ENCODE measurements at regions not wholly inside any gene's neighbourhood (a gene's known extent, or its start where the extent isn't known, plus 50 kb on each side); places are given as distances from the start of the nearest gene placed in this dataset.

GRCh38 chr2:37523814-37524362 is 147.6 kb downstream of the CDC42EP3 start:
- Mint-ChIP-seq H3K9me3 (ENCODE audit: insufficient read depth) (no peaks in the 10 kb centered on the region), H3K36me3 (ENCODE audit: low read depth) (no peaks in the 10 kb centered on the region), H3K27me3 (ENCODE audit: low read depth) (peaks cover 8% of the 10 kb centered on the region), H3K4me3 (no peak overlapping the region), H3K4me1 (ENCODE audit: low read depth) (no peaks in the 10 kb centered on the region), H3K27ac (no peak overlapping the region)
- no peak for DNase-seq
- ChIA-PET POLR2A (no interaction called here), CTCF (interaction anchor here (1.0 to 1.5 kb wide), 6 partner anchors 8 to 309 kb away, joined by 3 to 5 read pairs (median 4); no protein-coding TSS in a partner anchor)
- ATAC-seq = no peak

- Mint-ChIP-seq H3K4me1 (ENCODE audit: low read depth) (no peaks in the 10 kb centered on the region), H3K27me3 (ENCODE audit: low read depth) (peaks cover 5% of the 10 kb centered on the region), H3K27ac (no peak overlapping the region), H3K9me3 (ENCODE audit: insufficient read depth) (no peaks in the 10 kb centered on the region), H3K4me3 (no peak overlapping the region), H3K36me3 (ENCODE audit: low read depth) (no peaks in the 10 kb centered on the region)
- POLR2A ChIA-PET = no interaction called here
- ATAC-seq (no peak), DNase-seq (no peak)
- CTCF ChIA-PET = no interaction called here
These were observed 145.1 kb downstream of the CDC42EP3 start for GRCh38 chr2:37526323-37526722.

GRCh38 chr2:37526856-37527255 is 144.6 kb downstream of the CDC42EP3 start:
- ATAC-seq (no peak), DNase-seq (no peak)
- POLR2A ChIA-PET = no interaction called here
- Mint-ChIP-seq H3K27ac (no peak overlapping the region), H3K27me3 (ENCODE audit: low read depth) (peaks cover 5% of the 10 kb centered on the region), H3K4me1 (ENCODE audit: low read depth) (no peaks in the 10 kb centered on the region), H3K4me3 (no peak overlapping the region), H3K36me3 (ENCODE audit: low read depth) (no peaks in the 10 kb centered on the region), H3K9me3 (ENCODE audit: insufficient read depth) (no peaks in the 10 kb centered on the region)
- CTCF ChIA-PET = no interaction called here

GRCh38 chr2:37527361-37527760 is 144.1 kb downstream of the CDC42EP3 start:
- no peaks in the 10 kb centered on the region for H3K36me3 Mint-ChIP-seq (ENCODE audit: low read depth)
- H3K27me3 Mint-ChIP-seq (ENCODE audit: low read depth) = peaks cover 5% of the 10 kb centered on the region
- H3K4me1 Mint-ChIP-seq (ENCODE audit: low read depth) = no peaks in the 10 kb centered on the region
- ChIA-PET POLR2A (no interaction called here), CTCF (no interaction called here)
- ATAC-seq (no peak), DNase-seq (no peak)
- H3K4me3 Mint-ChIP-seq = no peak overlapping the region
- H3K27ac Mint-ChIP-seq = no peak overlapping the region
- no peaks in the 10 kb centered on the region for H3K9me3 Mint-ChIP-seq (ENCODE audit: insufficient read depth)

- Mint-ChIP-seq H3K4me3 (no peak overlapping the region), H3K36me3 (ENCODE audit: low read depth) (no peaks in the 10 kb centered on the region), H3K4me1 (ENCODE audit: low read depth) (no peaks in the 10 kb centered on the region), H3K27ac (no peak overlapping the region), H3K27me3 (ENCODE audit: low read depth) (peaks cover 3% of the 10 kb centered on the region), H3K9me3 (ENCODE audit: insufficient read depth) (no peaks in the 10 kb centered on the region)
- ATAC-seq (no peak), DNase-seq (no peak)
- CTCF ChIA-PET = no interaction called here
- POLR2A ChIA-PET = no interaction called here
These were observed 141.5 kb downstream of the CDC42EP3 start for GRCh38 chr2:37529830-37530415.

GRCh38 chr2:37532503-37532902 is 138.9 kb downstream of the CDC42EP3 start:
- no peak overlapping the region for H3K27ac Mint-ChIP-seq
- no peaks in the 10 kb centered on the region for H3K36me3 Mint-ChIP-seq (ENCODE audit: low read depth)
- CTCF ChIA-PET = interaction anchor here (1.3 kb wide), 1 partner anchor 117 kb away, joined by 3 read pairs; no protein-coding TSS in a partner anchor
- H3K4me3 Mint-ChIP-seq = no peak overlapping the region
- H3K4me1 Mint-ChIP-seq (ENCODE audit: low read depth) = peaks cover 7% of the 10 kb centered on the region
- peaks cover 3% of the 10 kb centered on the region for H3K27me3 Mint-ChIP-seq (ENCODE audit: low read depth)
- no peaks in the 10 kb centered on the region for H3K9me3 Mint-ChIP-seq (ENCODE audit: insufficient read depth)
- ATAC-seq (no peak), DNase-seq (no peak)
- POLR2A ChIA-PET = no interaction called here

GRCh38 chr2:37537316-37537715 is 134.1 kb downstream of the CDC42EP3 start:
- peaks cover 7% of the 10 kb centered on the region for H3K4me1 Mint-ChIP-seq (ENCODE audit: low read depth)
- H3K36me3 Mint-ChIP-seq (ENCODE audit: low read depth) = no peaks in the 10 kb centered on the region
- no peak overlapping the region for H3K27ac Mint-ChIP-seq
- ChIA-PET POLR2A (no interaction called here), CTCF (interaction anchor here (1.4 to 3.6 kb wide), 2 partner anchors 110 to 122 kb away, joined by 3 to 17 read pairs; no protein-coding TSS in a partner anchor)
- no peak for DNase-seq
- ATAC-seq = no peak
- H3K9me3 Mint-ChIP-seq (ENCODE audit: insufficient read depth) = no peaks in the 10 kb centered on the region
- peaks cover 6% of the 10 kb centered on the region for H3K27me3 Mint-ChIP-seq (ENCODE audit: low read depth)
- no peak overlapping the region for H3K4me3 Mint-ChIP-seq

- ChIA-PET CTCF (no interaction called here), POLR2A (interaction anchor here (0.7 kb wide), 1 partner anchor 82 kb away, joined by 4 read pairs; no protein-coding TSS in a partner anchor)
- Mint-ChIP-seq H3K36me3 (ENCODE audit: low read depth) (no peaks in the 10 kb centered on the region), H3K9me3 (ENCODE audit: insufficient read depth) (no peaks in the 10 kb centered on the region), H3K27ac (no peak overlapping the region), H3K4me3 (no peak overlapping the region), H3K4me1 (ENCODE audit: low read depth) (peaks cover 4% of the 10 kb centered on the region), H3K27me3 (ENCODE audit: low read depth) (peaks cover 11% of the 10 kb centered on the region)
- ATAC-seq (no peak), DNase-seq (no peak)
These were observed 129.9 kb downstream of the CDC42EP3 start for GRCh38 chr2:37541516-37541915.

GRCh38 chr2:37543999-37544557 is 127.4 kb downstream of the CDC42EP3 start:
- no peak for ATAC-seq
- H3K4me3 Mint-ChIP-seq = no peak overlapping the region
- peaks cover 2% of the 10 kb centered on the region for H3K4me1 Mint-ChIP-seq (ENCODE audit: low read depth)
- no peak for DNase-seq
- H3K36me3 Mint-ChIP-seq (ENCODE audit: low read depth) = no peaks in the 10 kb centered on the region
- CTCF ChIA-PET = interaction anchor here (1.3 to 1.5 kb wide), 2 partner anchors 148 to 289 kb away, joined by 3 read pairs; no protein-coding TSS in a partner anchor
- POLR2A ChIA-PET = no interaction called here
- H3K9me3 Mint-ChIP-seq (ENCODE audit: insufficient read depth) = no peaks in the 10 kb centered on the region
- H3K27ac Mint-ChIP-seq = no peak overlapping the region
- H3K27me3 Mint-ChIP-seq (ENCODE audit: low read depth) = peaks cover 13% of the 10 kb centered on the region

GRCh38 chr2:37544591-37545031 is 126.8 kb downstream of the CDC42EP3 start:
- ATAC-seq (no peak), DNase-seq (no peak)
- Mint-ChIP-seq H3K4me3 (no peak overlapping the region), H3K4me1 (ENCODE audit: low read depth) (peaks cover 2% of the 10 kb centered on the region), H3K27ac (no peak overlapping the region), H3K27me3 (ENCODE audit: low read depth) (peaks cover 13% of the 10 kb centered on the region), H3K9me3 (ENCODE audit: insufficient read depth) (no peaks in the 10 kb centered on the region), H3K36me3 (ENCODE audit: low read depth) (no peaks in the 10 kb centered on the region)
- POLR2A ChIA-PET = no interaction called here
- CTCF ChIA-PET = interaction anchor here (1.0 to 1.8 kb wide), 4 partner anchors 13 to 288 kb away, joined by 3 to 4 read pairs (median 3); no protein-coding TSS in a partner anchor

- ATAC-seq (no peak), DNase-seq (no peak)
- Mint-ChIP-seq H3K36me3 (ENCODE audit: low read depth) (no peaks in the 10 kb centered on the region), H3K4me1 (ENCODE audit: low read depth) (peaks cover 15% of the 10 kb centered on the region), H3K9me3 (ENCODE audit: insufficient read depth) (no peaks in the 10 kb centered on the region), H3K27me3 (ENCODE audit: low read depth) (peaks cover 5% of the 10 kb centered on the region), H3K27ac (no peak overlapping the region), H3K4me3 (no peak overlapping the region)
- ChIA-PET POLR2A (interaction anchor here (0.8 to 1.1 kb wide), 3 partner anchors 21 to 121 kb away, joined by 3 read pairs; no protein-coding TSS in a partner anchor), CTCF (interaction anchor here (1.4 to 1.9 kb wide), 3 partner anchors 99 to 328 kb away, joined by 3 to 7 read pairs (median 7); no protein-coding TSS in a partner anchor)
These were observed 121.8 kb downstream of the CDC42EP3 start for GRCh38 chr2:37549598-37549997.

GRCh38 chr2:37550190-37550589 is 121.3 kb downstream of the CDC42EP3 start:
- Mint-ChIP-seq H3K36me3 (ENCODE audit: low read depth) (no peaks in the 10 kb centered on the region), H3K27me3 (ENCODE audit: low read depth) (peaks cover 2% of the 10 kb centered on the region), H3K4me3 (no peak overlapping the region), H3K4me1 (ENCODE audit: low read depth) (peaks cover 15% of the 10 kb centered on the region), H3K27ac (no peak overlapping the region), H3K9me3 (ENCODE audit: insufficient read depth) (no peaks in the 10 kb centered on the region)
- ChIA-PET POLR2A (interaction anchor here (0.8 to 1.1 kb wide), 2 partner anchors 20 to 76 kb away, joined by 3 read pairs; no protein-coding TSS in a partner anchor), CTCF (interaction anchor here (1.0 to 1.9 kb wide), 5 partner anchors 37 to 958 kb away, joined by 3 to 7 read pairs (median 4); no protein-coding TSS in a partner anchor)
- no peak for DNase-seq
- no peak for ATAC-seq

Data from activated CD8-positive, alpha-beta T cell treated with anti-CD3 and anti-CD28 coated beads, Interleukin-2, amount 10 ng/mL, durations not matched to agents 7 days and 5 days (primary cell).